Stimulated activated CD8-positive, alpha-beta memory T cell treated with anti-CD3 and anti-CD28 coated beads, Interleukin-2, amount 100 ng/mL, for 48 hours (primary cell): ENCODE measurements at regions not wholly inside any gene's neighbourhood (a gene's known extent, or its start where the extent isn't known, plus 50 kb on each side); places are given as distances from the start of the nearest gene placed in this dataset.
"Not testable (repeated sequence)": the region's sequence is repeated elsewhere in the genome, so short reads cannot be mapped to it uniquely, and the experiment has no call there.

Experiments
- DNase-seq, 2 donors: peaks; one replicate each; pipeline ENCODE4 v3.0.0-alpha.2; 2020; ENCODE audit warnings: low read depth in 2 of 2

DNA sequence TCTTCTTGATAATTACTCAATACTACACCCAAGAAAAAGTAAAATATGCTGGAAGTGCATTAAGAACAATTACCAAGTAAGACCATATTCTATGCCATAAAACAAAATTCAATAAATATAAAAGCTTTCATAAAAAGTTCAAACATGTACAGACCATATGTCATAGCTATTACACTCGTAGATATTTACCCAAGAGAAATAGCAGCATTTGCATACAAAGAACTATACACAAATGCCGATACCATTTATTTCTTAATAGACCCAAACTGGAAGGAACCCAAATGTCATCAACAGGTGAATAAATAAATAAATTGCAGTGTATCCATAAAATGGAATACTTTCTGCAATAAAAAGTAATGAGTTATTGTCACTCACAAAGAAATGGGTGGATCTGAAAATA, 78.3 kb upstream of the SLC16A7 start:
- DNase-seq = no peak

DNA sequence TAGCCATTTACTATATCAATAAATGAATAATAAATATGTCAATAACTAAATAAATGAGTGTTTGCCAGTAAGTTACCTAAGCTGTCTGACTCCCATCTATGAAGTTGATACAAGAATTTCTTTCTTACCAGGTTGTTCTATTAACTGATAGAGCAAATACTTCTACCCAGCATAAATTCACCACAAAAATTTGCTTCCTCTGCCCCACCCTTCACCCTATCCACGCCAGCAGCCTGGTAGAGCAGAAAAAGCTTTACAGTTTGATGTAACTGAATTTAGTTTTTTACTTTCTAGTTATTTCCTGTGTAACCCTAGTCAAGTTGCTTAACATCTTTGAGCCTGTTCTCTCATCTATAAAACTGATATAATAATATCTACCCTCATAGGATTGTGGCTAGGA, 94.9 kb upstream of the SLC16A7 start:
- DNase-seq = no peak

DNA sequence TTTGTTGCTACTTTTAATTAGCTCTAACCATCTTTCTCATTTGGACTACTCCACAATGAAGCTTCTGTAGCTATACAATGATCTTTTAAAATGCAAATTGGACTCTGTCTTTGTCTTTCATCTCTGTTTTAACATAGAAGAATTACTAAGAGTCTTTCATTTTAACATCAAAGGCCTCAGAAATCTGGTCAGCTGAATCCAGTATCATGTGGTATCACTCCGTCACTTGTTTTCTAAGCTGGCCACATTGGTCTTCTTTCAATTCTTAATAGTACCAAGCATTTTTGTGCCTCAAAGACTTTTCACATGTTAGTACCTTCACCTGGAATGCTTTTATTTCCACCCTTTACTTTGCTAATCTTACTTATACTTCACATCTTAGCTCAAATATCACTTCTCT, 95.5 kb upstream of the SLC16A7 start:
- DNase-seq = no peak

DNA sequence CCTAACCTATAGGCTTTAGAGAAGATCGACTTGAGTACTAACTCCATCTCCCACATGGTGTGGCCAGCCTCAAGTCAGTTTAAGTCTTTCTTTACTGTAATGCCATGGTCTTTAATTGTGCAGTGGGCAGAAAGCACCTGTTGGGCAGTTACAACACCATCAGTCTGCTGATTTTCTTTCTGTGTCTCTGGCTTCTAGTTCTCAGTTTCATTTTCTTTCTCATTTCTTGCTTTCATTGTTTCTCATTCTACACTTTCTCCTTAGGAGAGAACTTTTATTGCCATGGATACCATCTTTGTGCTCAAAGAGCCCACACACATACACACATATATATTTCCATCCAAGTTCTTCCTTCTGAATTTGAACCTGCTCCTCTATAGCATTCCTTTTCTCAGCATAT, 96.1 kb upstream of the SLC16A7 start:
- DNase-seq = no peak

DNA sequence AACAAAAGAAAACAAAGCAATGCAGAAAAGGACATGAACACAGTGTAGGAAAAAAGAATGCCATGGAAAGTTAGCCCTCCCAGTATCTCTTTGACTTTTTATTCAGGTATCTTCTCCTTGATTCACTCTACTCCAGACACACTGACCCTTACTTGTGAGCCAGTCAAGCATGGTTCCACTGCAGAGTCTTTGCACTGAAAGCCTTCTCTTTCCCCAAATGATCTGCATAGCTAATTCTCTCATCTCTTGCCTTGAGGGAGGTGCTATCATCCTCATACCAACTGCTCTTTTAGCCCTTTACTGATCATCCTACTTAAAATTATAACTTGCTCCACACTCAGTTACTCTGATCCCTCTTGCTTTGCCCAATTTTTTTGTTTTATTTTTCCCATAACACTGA, 101.2 kb upstream of the SLC16A7 start:
- no peak for DNase-seq

DNA sequence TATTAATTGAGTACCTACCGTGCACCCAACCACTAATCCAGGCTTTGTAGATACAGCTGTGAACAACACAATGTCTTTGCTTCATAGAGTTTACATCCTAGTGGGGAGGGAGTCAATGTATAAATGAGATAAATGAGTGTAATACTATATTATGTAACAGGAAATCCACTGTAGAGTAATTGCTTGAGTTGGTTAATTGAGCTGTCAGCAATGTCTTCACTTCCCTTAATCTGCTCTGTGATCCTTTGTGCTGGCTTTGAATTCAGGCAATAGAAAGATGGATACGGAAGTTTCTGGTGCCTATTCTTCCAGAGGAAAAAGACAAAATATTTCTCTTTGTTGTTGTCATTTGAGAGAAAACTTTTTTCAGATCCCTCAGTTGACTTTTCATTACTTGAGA, 104.0 kb upstream of the SLC16A7 start:
- DNase-seq = no peak

DNA sequence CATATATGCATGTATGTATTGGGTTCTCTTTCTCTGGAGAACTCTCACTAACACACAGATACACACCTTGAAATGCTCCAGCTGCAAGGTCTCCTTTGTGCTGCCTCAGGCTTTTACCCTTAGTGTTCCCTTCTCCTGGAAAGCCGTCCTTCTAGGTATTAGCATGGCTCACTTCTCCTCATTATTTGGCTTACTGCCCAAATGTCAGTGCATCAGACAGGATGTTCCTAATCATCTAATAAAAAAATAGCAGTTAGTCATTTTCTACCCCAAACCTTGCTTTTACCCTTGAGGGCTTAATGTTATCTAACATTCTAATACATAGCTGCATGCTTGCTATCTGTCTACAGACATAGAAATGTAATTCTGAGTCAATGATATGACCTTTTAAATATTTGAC, 109.0 kb upstream of the SLC16A7 start:
- no peak for DNase-seq

DNA sequence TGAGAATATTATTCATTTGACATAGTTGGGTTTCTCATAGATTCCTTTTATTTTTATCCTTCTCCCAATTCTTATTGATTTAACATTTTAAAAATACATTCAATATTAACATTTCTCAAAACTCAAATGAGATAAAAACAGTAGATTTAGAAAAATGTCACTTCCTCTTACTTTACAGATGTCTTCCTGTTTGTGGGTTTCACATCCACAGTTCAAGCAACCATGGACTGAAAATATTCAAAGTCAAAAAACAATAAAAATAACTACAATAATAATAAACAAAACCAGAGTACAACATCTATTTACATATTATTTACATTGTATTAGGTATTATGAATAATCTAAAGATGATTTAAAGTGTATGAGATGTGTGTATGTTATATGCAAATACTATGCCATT, 111.3 kb upstream of the SLC16A7 start:
- no peak for DNase-seq

DNA sequence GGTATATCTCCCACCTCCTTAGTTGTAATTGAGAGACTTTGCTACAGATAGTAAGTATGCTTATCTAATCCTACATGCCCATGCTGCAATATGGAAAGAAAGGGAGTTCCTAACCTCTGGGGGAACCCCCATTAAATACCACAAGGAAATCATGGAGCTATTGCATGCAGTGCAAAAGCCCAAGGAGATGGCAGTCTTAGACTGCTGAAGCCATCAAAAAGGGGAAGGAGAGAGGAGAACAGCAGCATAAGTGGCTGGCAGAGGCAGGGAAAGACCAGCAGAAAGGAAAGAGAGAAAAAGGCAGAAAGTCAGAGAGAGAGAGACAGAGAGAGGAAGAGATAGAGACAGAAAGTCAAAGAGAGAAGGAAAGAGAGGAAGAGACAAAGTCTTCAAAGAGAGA, 121.6 kb upstream of the SLC16A7 start:
- not testable (repeated sequence) for DNase-seq

DNA sequence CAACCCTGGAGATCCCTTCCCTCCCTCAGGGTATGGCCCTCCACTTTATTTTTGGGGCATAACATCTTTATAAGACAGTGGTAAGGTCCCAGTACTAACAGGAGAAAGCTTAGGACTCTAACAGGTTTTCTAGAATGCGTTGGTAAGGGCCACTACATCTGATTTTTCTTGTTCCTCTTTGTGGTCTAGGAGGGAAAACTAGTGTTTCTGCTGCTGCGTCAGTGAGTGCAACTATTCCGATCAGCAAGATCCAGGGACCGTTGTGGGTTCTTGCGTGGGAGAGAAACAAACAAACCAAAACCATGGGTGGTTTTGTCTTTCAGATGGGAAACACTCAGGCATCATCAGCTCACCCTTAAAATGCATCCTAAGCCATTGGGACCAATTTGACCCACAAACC, 123.6 kb upstream of the SLC16A7 start:
- DNase-seq = peak in 1 of 2 donors; percentile 0

DNA sequence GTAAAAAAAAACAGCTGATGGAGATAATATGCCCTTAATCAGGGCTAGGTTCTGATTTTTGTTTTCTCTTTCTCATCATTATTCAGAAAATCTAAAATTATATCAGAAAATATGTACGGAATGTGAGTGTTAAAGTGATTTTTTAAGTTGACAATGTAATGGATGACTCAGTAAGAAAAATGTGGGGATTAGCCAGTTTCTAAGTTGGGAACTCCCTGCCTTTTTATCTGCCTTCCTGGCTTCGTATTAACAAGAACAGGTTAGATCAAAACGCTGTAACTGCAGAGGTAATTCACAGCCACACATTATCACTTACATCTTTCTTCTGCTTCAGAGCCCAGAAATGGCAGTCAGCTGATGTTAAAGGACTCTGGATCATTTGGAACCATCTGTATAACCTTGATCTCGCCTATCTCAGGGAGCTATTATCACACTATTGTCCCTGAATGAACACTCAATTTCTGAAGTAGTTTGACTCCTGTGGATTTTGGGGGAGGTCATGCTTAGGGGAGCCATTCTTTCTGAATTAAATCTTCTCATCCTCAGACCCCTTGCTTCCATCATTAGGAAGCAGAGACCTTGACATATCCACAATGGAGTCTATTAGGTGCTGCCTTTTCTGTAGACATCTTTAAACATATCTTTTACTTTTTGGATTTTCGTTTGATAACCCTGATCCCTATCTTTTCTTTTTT, 135.7 kb upstream of the SLC16A7 start:
- no peak for DNase-seq

DNA sequence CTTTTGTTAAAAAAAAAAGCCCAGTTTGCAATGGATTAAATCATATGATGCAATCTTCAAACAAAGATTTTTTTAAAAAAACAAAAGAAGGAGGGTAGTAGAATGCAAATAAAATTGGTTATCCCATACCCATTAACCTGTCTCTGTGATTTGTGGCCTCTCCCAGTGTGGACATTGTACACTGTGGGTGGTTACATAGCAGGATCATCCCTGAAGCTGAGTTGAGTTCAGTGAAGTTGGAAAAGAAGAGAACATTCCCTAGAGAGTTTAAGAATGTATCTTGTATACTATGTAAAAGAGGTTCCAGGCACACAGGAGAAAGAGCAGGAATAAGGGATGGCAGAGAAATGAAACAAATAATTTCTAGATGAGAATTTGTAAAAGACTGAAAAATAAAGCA, 142.4 kb upstream of the SLC16A7 start:
- no peak for DNase-seq

DNA sequence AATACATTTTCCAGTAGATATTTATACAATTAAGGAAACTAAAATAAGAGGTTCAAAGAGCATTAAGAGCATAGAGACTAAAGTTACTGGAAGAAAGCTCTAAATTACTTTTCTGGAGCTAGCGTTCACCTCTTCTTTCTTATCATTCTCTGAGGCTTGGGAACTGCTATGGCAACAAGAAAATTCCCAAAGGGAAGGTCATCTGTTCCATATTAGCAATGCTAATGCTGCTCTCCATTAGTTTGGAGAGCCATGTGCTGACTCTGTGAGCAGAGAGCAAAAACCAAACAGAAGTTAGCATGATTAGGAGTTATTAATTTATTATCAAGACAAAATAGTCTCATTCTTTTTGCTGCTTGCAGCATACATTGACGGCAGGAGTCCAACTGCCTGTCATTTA, 143.1 kb upstream of the SLC16A7 start:
- DNase-seq = no peak

DNA sequence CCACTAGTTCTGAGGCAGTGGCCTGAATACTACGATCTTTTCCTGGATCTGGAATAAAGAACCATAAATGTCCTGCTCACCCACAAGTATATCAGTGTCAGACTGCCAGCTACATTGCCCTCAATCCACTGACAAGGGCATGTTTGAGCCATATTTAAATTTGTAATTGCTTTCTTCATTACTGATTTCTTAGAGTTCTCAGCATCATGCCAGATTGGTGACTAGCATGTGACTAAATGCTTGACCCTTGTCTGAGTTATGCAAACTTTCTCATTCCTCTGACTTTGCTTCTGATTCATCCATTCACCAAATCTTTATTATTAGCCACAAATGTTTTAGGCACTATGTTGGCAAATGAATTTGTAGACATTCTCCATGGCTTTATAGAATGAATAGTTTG, 143.6 kb upstream of the SLC16A7 start:
- no peak for DNase-seq

DNA sequence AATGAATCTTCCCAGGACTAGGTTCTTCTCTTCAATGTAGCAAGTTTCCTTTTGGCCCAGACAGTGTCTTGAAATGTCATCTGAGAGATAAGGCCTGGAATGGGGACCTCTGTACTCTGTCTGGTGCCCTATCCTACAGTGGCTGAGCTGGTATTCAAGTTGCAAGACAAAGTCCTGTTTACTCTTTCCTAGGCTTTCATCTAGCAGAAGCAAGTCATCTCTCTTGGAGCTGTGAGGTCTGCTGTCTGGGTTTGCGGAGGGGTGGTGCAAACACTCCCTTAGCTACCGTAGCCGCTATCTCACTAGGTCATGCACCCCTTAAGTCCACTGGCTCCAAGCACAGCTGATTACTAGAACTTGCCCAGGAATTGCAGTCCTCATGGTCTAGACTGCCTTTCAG, 149.7 kb upstream of the SLC16A7 start:
- DNase-seq = no peak

DNA sequence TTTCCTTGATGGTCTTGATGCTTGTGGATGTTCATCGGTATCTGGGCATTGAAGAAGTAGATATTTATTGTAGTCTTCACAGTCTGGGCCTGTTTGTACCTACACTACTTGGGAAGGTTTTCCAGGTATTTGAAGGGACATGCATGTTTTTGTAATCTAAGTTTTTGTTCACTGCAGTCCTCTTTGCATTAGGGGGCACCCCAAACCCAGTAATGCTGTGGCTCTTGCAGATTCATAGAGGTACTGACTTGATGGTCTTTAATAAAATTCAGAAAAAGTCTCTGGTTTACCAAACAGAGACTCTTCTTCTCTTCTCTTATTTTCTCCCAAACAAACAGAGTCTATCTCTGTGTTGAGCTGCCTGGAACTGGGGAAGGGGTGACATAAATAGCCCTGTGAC, 150.9 kb upstream of the SLC16A7 start:
- DNase-seq = no peak

DNA sequence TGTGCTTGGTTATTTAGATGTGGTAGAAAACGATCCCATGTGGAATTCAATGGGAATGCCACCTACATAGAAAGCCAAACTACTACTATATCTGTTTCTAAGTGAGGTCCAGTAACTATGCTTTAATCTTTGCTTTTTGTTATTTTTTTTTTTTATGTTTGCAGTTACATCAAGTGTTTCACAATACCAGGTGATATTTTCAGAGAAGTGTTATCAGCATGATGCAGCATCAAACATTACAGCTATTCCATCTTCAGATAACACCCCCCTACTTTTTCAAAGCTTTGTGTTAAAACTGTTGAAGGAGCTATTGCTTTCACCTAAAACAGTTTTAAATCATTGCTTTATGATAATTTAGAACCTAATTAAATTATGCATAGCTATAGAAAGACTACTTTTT, 163.8 kb upstream of the SLC16A7 start:
- no peak for DNase-seq

DNA sequence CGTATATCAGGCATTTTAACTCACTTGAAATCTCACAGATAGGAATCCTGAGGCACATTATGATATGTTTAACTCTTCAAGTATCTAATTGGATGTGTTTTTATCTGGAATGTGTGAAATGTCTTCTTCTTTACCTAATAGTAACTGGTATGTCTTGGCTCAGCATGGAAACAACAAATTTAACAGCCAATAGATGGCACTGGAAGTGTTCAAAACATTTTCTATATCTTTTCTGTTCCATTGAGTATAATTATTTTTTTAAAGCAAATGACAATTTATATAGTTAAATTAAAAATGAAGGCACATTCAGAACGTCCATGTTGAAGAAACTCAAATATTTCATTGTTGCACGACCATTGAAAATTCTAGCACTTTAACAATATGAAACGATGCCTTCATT, 164.6 kb upstream of the SLC16A7 start:
- no peak for DNase-seq

DNA sequence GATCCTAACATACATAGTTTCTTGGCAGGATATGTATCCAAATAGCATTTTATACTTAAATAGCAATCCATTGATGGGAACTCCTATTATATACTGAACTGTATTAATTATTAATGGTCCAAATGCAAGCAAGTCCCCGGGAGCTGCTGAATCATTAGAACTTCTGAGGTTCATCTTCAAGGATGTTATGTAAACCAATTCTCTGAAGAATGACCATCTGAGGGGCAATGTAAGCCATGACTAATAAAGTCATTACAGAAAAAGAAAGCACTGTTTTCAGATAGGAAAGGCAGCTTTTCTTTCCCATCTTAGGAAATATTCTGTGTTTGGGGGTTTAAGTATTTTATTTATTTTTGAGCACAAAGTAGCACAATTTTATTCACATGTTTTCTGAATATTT, 166.1 kb upstream of the SLC16A7 start:
- DNase-seq = no peak

DNA sequence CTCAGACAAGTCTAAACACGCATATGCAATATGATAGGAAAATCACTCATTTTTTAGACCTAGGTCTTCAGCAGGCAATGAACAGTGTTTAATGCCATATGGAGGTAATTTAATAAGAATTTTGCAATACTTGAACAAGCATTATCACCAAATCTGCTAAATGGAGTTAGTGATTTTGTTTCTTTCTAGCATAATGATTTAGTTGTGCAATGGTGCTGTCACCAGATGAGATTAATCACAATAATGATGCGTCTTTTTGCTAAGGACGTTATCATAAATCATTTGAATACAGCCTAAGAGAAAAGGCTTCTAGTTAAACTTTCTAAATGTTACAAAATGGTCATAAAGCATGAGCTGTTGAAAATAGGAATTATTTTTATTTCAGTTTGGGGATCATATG, 170.0 kb upstream of the SLC16A7 start:
- no peak for DNase-seq

DNA sequence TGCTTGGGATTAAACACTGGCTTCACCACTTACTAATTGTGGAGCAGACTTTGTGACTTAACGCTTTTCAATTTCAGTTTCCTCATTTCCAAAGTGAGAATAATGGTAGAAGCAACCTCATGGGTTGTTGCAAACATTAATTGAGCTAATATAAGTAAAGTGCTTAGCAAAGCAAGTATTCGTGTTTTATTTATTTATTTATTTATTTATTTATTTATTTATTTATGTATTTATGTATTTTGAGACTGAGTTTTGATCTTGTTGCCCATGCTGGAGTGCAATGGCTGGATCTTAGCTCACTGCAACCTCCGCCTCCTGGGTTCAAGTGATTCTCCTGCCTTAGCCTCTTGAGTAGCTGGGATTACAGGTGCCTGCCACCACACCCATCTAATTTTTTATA, 171.2 kb upstream of the SLC16A7 start:
- not testable (repeated sequence) for DNase-seq

DNA sequence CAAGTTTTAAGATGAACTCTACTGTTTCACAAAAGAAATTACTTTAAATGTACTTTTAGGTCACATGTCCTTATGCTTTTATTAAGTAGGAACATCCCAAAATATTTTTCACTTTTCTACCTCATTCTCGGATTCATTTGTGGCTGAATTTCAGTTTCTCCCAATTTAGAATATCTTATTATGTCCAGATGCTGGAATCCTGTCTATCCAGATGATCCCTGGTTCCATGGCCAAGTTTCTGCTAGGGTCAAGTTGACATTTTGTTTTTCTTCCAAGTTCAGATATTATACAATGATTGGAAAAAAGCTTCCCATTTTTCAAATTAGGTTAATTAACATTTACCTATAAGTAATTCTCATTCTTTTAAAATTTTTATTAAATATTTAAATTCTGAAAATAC, 181.8 kb upstream of the SLC16A7 start:
- DNase-seq = no peak

DNA sequence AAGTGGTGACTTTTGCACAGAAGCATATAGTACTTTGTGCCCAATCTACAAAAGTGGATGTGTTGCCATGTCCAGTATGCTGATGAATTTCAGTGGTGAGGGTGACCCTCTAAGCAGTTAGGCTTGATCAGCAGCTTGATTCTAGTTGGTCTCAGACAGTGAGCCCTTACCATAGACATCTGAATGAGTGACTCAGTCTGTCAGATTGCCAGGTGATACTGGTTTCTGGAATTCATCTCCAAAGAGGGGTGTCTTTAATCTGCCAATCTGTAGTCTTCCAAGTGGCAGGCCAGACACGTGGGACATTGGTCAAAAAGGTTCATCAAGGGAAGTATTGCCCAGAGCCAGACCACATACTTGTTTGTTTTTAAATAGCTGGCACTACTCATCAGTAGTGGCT, 187.4 kb upstream of the SLC16A7 start:
- DNase-seq = no peak

DNA sequence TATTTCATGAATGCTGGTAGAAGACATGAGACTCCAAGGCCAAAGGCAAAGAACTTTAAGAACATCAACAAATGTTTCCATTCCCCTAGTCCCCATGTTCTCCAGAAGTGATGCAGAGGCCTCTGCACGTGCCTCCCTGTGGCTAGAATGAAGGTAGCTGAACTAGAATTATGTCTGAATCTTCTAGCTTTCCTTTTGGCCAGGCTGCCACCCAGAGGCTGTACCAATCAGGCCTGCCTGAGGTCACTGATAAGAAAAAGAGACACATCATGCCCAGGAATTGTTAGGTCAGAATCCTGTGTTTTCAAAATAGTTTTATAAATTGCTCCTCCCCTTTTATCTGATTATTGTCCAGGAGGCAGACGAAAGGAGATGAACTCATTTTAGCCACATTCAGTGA, 188.0 kb upstream of the SLC16A7 start:
- DNase-seq = no peak

DNA sequence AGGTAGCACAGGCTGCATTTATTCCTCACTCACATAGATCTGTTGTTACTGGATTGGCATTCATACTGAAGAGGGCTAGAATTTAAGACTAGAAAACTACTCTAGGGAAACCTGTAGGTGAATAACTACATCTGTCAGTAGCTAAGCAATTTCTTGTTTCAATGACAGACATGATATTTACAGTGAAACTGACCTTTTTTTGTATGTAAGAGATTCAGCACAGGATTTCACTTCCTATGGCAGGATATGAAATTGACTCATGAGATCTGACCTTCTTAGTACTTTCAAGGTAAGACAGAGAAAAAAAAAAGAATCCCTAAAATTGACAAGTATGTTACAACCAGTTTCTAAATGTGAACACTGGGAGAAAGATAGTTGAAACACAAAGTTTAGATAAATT, 189.8 kb upstream of the SLC16A7 start:
- DNase-seq = no peak
